ENCODE measurements at regions not wholly inside any gene's neighbourhood (a gene's known extent, or its start where the extent isn't known, plus 50 kb on each side); places are given as distances from the start of the nearest gene placed in this dataset.

DNA sequence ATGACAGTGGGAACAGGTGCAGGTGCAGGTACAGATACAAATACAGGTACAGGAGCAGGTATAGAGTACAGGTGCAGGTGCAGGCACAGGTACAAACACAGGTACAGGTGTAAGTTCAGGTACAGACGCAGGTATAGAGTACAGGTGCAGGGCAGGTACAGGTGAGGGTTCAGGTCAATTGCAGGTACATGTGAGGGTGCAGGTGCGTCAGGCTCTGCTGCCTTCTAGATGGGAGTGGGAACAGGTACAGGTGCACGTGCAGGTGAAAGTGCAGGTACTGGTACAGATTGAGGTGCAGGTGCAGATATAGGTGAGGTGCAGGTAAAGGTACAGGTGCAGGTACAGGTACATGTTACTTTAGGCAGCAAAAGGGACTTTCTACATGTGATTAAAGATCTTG, 85.7 kb downstream of the CRLF2 start:
- TF ChIP-seq, protein P1, sequence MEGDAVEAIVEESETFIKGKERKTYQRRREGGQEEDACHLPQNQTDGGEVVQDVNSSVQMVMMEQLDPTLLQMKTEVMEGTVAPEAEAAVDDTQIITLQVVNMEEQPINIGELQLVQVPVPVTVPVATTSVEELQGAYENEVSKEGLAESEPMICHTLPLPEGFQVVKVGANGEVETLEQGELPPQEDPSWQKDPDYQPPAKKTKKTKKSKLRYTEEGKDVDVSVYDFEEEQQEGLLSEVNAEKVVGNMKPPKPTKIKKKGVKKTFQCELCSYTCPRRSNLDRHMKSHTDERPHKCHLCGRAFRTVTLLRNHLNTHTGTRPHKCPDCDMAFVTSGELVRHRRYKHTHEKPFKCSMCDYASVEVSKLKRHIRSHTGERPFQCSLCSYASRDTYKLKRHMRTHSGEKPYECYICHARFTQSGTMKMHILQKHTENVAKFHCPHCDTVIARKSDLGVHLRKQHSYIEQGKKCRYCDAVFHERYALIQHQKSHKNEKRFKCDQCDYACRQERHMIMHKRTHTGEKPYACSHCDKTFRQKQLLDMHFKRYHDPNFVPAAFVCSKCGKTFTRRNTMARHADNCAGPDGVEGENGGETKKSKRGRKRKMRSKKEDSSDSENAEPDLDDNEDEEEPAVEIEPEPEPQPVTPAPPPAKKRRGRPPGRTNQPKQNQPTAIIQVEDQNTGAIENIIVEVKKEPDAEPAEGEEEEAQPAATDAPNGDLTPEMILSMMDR (IDR thresholded peaks at IDR 0.05): no peak
- no peak for TF ChIP-seq POLR2A (IDR thresholded peaks at IDR 0.05; ENCODE audit: low read depth)
- no peak for TF ChIP-seq EP300 (IDR thresholded peaks at IDR 0.05)
- no peak for TF ChIP-seq POLR2AphosphoS5 (IDR thresholded peaks at IDR 0.05)

Data from esophagus muscularis mucosa (tissue), 4 donors.